BLaER1 (cell line): ENCODE measurements at regions not wholly inside any gene's neighbourhood (a gene's known extent, or its start where the extent isn't known, plus 50 kb on each side); places are given as distances from the start of the nearest gene placed in this dataset.
"Not testable (repeated sequence)": the region's sequence is repeated elsewhere in the genome, so short reads cannot be mapped to it uniquely, and the experiment has no call there.

Experiments used
- H3K27ac ChIP-seq: shearing (Covaris generic); formaldehyde crosslinking; 2 replicates; pipeline ENCODE4 v1.8.1; 2022
- H3K27me3 ChIP-seq: shearing (Covaris generic); formaldehyde crosslinking; 2 replicates; pipeline ENCODE4 v1.8.1; 2022
- H3K36me3 ChIP-seq: shearing (Covaris generic); formaldehyde crosslinking; 2 replicates; pipeline ENCODE4 v1.8.1; 2022
- H3K4me1 ChIP-seq: shearing (Covaris generic); formaldehyde crosslinking; 2 replicates; pipeline ENCODE4 v1.8.1; 2022
- H3K4me2 ChIP-seq: shearing (Covaris generic); formaldehyde crosslinking; 2 replicates; pipeline ENCODE4 v1.8.1; 2022
- H3K4me3 ChIP-seq: shearing (Covaris generic); formaldehyde crosslinking; 2 replicates; pipeline ENCODE4 v1.8.1; 2022
- H3K9ac ChIP-seq: shearing (Covaris generic); formaldehyde crosslinking; 2 replicates; pipeline ENCODE4 v1.8.1; 2022
- H3K9me3 ChIP-seq: shearing (Covaris generic); formaldehyde crosslinking; 2 replicates; pipeline ENCODE4 v1.8.1; 2022
- H4K20me1 ChIP-seq: shearing (Covaris generic); formaldehyde crosslinking; 2 replicates; pipeline ENCODE4 v1.8.1; 2022
- Cebpa-rat ChIP-seq: shearing (Covaris generic); IDR thresholded peaks from 2 replicates; pipeline ENCODE4 v1.8.1; 2022

- Histone ChIP-seq H3K4me2 (no peak overlapping the region), H3K9ac (no peak overlapping the region), H3K9me3 (no peaks in the 10 kb centered on the region), H3K4me3 (no peak overlapping the region), H3K27me3 (no peaks in the 10 kb centered on the region), H3K27ac (no peak overlapping the region), H4K20me1 (no peaks in the 10 kb centered on the region), H3K36me3 (no peaks in the 10 kb centered on the region), H3K4me1 (peaks cover 5% of the 10 kb centered on the region)
- TF ChIP-seq Cebpa-rat: no peak
Observed at GRCh38 chr1:224545571-224545970, 70.5 kb upstream of the CNIH3 start.

GRCh38 chr1:224548676-224549075, 67.4 kb upstream of the CNIH3 start:
- H3K4me1 ChIP-seq: no peaks in the 10 kb centered on the region
- H3K4me3 ChIP-seq: no peak overlapping the region
- H3K9ac ChIP-seq: no peak overlapping the region
- TF ChIP-seq Cebpa-rat: no peak
- H3K27me3 ChIP-seq: no peaks in the 10 kb centered on the region
- H3K4me2 ChIP-seq: no peak overlapping the region
- H4K20me1 ChIP-seq: no peaks in the 10 kb centered on the region
- no peaks in the 10 kb centered on the region for H3K9me3 ChIP-seq
- no peak overlapping the region for H3K27ac ChIP-seq
- H3K36me3 ChIP-seq: no peaks in the 10 kb centered on the region

DNA sequence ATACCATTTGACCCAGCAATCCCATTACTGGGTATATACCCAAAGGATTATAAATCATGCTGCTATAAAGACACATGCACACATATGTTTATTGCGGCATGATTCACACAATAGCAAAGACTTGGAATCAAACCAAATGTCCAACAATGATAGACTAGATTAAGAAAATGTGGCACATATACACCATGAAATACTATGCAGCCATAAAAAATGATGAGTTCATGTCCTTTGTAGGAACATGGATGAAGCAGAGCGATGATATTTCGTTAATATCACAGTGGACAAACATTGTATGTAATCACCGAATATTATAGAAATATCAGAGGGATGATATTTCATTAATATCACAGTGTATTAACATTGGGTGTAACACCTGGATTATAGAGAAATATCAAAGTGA, 64.9 kb upstream of the CNIH3 start:
- H3K27me3 ChIP-seq, H3K4me2 ChIP-seq, H3K9me3 ChIP-seq, H3K9ac ChIP-seq, H3K4me3 ChIP-seq, H3K27ac ChIP-seq, H4K20me1 ChIP-seq, H3K4me1 ChIP-seq, H3K36me3 ChIP-seq: not testable (repeated sequence)

GRCh38 chr1:224554056-224554455, 62.1 kb upstream of the CNIH3 start:
- H3K4me1 ChIP-seq: no peaks in the 10 kb centered on the region
- no peak for TF ChIP-seq Cebpa-rat
- no peak overlapping the region for H3K4me2 ChIP-seq
- no peaks in the 10 kb centered on the region for H3K9me3 ChIP-seq
- no peaks in the 10 kb centered on the region for H3K36me3 ChIP-seq
- no peaks in the 10 kb centered on the region for H3K27me3 ChIP-seq
- H3K27ac ChIP-seq: no peak overlapping the region
- no peaks in the 10 kb centered on the region for H4K20me1 ChIP-seq
- no peak overlapping the region for H3K9ac ChIP-seq
- no peak overlapping the region for H3K4me3 ChIP-seq

DNA sequence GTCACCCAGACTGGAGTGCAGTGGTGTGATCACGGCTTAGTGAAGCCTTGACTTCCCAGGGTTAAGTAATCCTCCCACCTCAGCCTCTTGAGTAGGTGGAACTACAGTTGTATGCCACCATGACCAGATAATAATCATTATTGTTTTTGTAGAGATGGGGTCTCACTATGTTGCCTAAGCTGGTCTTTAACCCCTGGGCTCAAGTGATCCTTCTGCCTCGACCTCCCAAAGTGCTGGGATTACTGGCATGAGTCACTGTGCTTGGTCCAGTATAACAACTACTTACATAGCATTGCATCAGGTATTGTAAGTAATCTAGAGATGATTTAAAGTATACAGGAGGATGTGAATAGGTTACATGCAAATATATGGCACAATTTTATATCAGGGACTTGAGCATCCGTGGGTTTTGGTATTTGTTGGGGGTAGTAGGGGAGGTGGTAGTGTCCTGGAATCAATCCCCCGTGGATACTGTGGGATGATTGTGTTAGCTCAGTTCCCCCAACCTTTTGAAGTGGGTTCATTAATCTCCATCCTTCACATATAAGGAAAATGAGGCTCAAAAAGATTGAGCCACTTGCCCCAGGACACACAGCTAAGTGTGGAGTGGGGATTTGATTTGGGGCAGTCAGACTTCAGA, 61.4 kb upstream of the CNIH3 start:
- Histone ChIP-seq H3K27me3 (no peaks in the 10 kb centered on the region), H3K9ac (no peak overlapping the region), H3K27ac (no peak overlapping the region), H3K4me1 (no peaks in the 10 kb centered on the region), H3K4me2 (no peak overlapping the region), H3K36me3 (no peaks in the 10 kb centered on the region), H3K4me3 (no peak overlapping the region), H4K20me1 (no peaks in the 10 kb centered on the region), H3K9me3 (no peaks in the 10 kb centered on the region)
- TF ChIP-seq Cebpa-rat: no peak

- Histone ChIP-seq H3K4me3 (no peak overlapping the region), H3K4me1 (no peaks in the 10 kb centered on the region), H3K9ac (no peak overlapping the region), H3K9me3 (peaks cover 16% of the 10 kb centered on the region), H3K36me3 (no peaks in the 10 kb centered on the region), H3K4me2 (no peak overlapping the region), H3K27me3 (no peaks in the 10 kb centered on the region), H3K27ac (no peak overlapping the region), H4K20me1 (no peaks in the 10 kb centered on the region)
- TF ChIP-seq Cebpa-rat: no peak
Observed at GRCh38 chr1:224558904-224559303, 57.2 kb upstream of the CNIH3 start.

GRCh38 chr1:224559981-224560728, 56.0 kb upstream of the CNIH3 start:
- no peak overlapping the region for H3K4me2 ChIP-seq
- no peak overlapping the region for H3K4me3 ChIP-seq
- no peak for TF ChIP-seq Cebpa-rat
- H3K9ac ChIP-seq: no peak overlapping the region
- H4K20me1 ChIP-seq: no peaks in the 10 kb centered on the region
- H3K36me3 ChIP-seq: no peaks in the 10 kb centered on the region
- no peak overlapping the region for H3K27ac ChIP-seq
- peaks cover 16% of the 10 kb centered on the region for H3K9me3 ChIP-seq
- H3K4me1 ChIP-seq: no peaks in the 10 kb centered on the region
- H3K27me3 ChIP-seq: no peaks in the 10 kb centered on the region

- H3K4me1 ChIP-seq, H3K4me3 ChIP-seq, H3K9ac ChIP-seq, H3K27me3 ChIP-seq, H3K27ac ChIP-seq, H4K20me1 ChIP-seq, H3K36me3 ChIP-seq, H3K4me2 ChIP-seq: not testable (repeated sequence)
- H3K9me3 ChIP-seq: peaks cover 16% of the 10 kb centered on the region
Observed at GRCh38 chr1:224562881-224563280, 53.2 kb upstream of the CNIH3 start.

GRCh38 chr1:224563666-224564065, 52.5 kb upstream of the CNIH3 start:
- no peak for TF ChIP-seq Cebpa-rat
- peaks cover 16% of the 10 kb centered on the region for H3K9me3 ChIP-seq
- no peaks in the 10 kb centered on the region for H4K20me1 ChIP-seq
- H3K4me3 ChIP-seq: no peak overlapping the region
- no peaks in the 10 kb centered on the region for H3K36me3 ChIP-seq
- no peak overlapping the region for H3K9ac ChIP-seq
- H3K4me1 ChIP-seq: no peaks in the 10 kb centered on the region
- no peak overlapping the region for H3K27ac ChIP-seq
- no peaks in the 10 kb centered on the region for H3K27me3 ChIP-seq
- H3K4me2 ChIP-seq: no peak overlapping the region

- H3K4me1 ChIP-seq: no peaks in the 10 kb centered on the region
- peaks cover 16% of the 10 kb centered on the region for H3K9me3 ChIP-seq
- H4K20me1 ChIP-seq: no peaks in the 10 kb centered on the region
- no peak overlapping the region for H3K4me2 ChIP-seq
- no peaks in the 10 kb centered on the region for H3K27me3 ChIP-seq
- H3K36me3 ChIP-seq: no peaks in the 10 kb centered on the region
- H3K9ac ChIP-seq: no peak overlapping the region
- no peak overlapping the region for H3K4me3 ChIP-seq
- no peak overlapping the region for H3K27ac ChIP-seq
- no peak for TF ChIP-seq Cebpa-rat
Observed at GRCh38 chr1:224564454-224565084, 51.5 kb upstream of the CNIH3 start.
